Ishikawa (cell line): ENCODE measurements at regions not wholly inside any gene's neighbourhood (a gene's known extent, or its start where the extent isn't known, plus 50 kb on each side); places are given as distances from the start of the nearest gene placed in this dataset.

Source experiments
- CEBPB ChIP-seq: IDR thresholded peaks from 2 replicates; pipeline ENCODE4 v1.6.1; 2012
- EP300 ChIP-seq: IDR thresholded peaks from 2 replicates; pipeline ENCODE4 v1.6.1; 2012; ENCODE audit warnings: borderline replicate concordance
- FOXM1 ChIP-seq: IDR thresholded peaks from 2 replicates; pipeline ENCODE4 v1.6.1; 2012; ENCODE audit warnings: low read depth, borderline replicate concordance
- TCF12 ChIP-seq: IDR thresholded peaks from 2 replicates; pipeline ENCODE4 v1.6.1; 2012; ENCODE audit warnings: low read depth
- TF ChIP-seq, protein P1 (sequence below): IDR thresholded peaks from 2 replicates; pipeline ENCODE4 v1.6.1; 2012; ENCODE audit warnings: low read depth, mild to moderate bottlenecking
- TF ChIP-seq, protein P2 (sequence below): IDR thresholded peaks from 2 replicates; pipeline ENCODE4 v1.6.1; 2012

DNA sequence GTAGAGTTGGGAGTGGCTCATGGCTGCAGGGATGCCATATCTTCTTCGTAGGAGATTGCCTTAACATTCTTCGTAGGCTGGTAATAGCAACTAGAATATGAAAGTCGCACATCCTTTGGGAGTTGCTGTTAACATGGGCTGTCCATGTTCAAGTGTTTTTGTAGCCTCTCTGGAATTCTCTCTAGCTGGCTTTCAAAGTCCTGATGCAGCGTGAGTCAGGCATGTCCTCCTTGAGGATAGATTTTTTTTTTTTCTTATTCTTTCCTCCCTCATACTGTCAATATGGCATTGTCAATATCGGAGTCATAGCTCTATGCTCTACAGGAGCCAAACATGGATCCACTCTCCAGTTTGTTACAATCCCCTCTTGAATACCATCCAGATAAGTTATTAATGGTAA lies 494.8 kb upstream of the WWC1 start:
- TF ChIP-seq EP300 = no peak
- TF ChIP-seq, protein P1, sequence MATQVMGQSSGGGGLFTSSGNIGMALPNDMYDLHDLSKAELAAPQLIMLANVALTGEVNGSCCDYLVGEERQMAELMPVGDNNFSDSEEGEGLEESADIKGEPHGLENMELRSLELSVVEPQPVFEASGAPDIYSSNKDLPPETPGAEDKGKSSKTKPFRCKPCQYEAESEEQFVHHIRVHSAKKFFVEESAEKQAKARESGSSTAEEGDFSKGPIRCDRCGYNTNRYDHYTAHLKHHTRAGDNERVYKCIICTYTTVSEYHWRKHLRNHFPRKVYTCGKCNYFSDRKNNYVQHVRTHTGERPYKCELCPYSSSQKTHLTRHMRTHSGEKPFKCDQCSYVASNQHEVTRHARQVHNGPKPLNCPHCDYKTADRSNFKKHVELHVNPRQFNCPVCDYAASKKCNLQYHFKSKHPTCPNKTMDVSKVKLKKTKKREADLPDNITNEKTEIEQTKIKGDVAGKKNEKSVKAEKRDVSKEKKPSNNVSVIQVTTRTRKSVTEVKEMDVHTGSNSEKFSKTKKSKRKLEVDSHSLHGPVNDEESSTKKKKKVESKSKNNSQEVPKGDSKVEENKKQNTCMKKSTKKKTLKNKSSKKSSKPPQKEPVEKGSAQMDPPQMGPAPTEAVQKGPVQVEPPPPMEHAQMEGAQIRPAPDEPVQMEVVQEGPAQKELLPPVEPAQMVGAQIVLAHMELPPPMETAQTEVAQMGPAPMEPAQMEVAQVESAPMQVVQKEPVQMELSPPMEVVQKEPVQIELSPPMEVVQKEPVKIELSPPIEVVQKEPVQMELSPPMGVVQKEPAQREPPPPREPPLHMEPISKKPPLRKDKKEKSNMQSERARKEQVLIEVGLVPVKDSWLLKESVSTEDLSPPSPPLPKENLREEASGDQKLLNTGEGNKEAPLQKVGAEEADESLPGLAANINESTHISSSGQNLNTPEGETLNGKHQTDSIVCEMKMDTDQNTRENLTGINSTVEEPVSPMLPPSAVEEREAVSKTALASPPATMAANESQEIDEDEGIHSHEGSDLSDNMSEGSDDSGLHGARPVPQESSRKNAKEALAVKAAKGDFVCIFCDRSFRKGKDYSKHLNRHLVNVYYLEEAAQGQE = no peak
- TF ChIP-seq, protein P2, sequence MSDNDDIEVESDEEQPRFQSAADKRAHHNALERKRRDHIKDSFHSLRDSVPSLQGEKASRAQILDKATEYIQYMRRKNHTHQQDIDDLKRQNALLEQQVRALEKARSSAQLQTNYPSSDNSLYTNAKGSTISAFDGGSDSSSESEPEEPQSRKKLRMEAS = no peak
- TF ChIP-seq CEBPB = no peak
- no peak for TF ChIP-seq FOXM1
- TF ChIP-seq TCF12 = no peak
